ENCODE measurements at regions not wholly inside any gene's neighbourhood (a gene's known extent, or its start where the extent isn't known, plus 50 kb on each side); places are given as distances from the start of the nearest gene placed in this dataset.
A peak's percentile ranks its signal among the peaks of the same experiment; 100 is the strongest.

GRCh38 chr13:110097013-110097412, 209.9 kb downstream of the COL4A1 start:
- H3K79me2 ChIP-seq (ENCODE audit: low read depth) = no peaks in the 10 kb centered on the region
- no peaks in the 10 kb centered on the region for H4K20me1 ChIP-seq (ENCODE audit: low read depth)
- H3K36me3 ChIP-seq = peaks cover 4% of the 10 kb centered on the region
- Mint-ChIP-seq H3K9me3 (peaks cover 19% of the 10 kb centered on the region), H3K4me1 (peaks cover 13% of the 10 kb centered on the region), H3K27me3 (ENCODE audit: insufficient read depth, low read depth) (peaks cover 7% of the 10 kb centered on the region), H3K36me3 (peaks cover 3% of the 10 kb centered on the region), H3K4me3 (no peak overlapping the region), H3K27ac (no peak overlapping the region)
- no peaks in the 10 kb centered on the region for H3F3A ChIP-seq (ENCODE audit: low read depth)
- no peak overlapping the region for H3K27ac ChIP-seq
- H3K4me2 ChIP-seq = no peak overlapping the region
- TF ChIP-seq EZH2 (IDR thresholded peaks at IDR 0.05) (no peak), EZH2phosphoT487 (IDR thresholded peaks at IDR 0.05) (no peak), CTCF (IDR thresholded peaks at IDR 0.05) (no peak)
- no peak overlapping the region for H3K4me3 ChIP-seq
- peaks cover 3% of the 10 kb centered on the region for H3K9me3 ChIP-seq (ENCODE audit: low read depth)
- no peak overlapping the region for H2AFZ ChIP-seq (replicated peaks)
- no peak for DNase-seq (ENCODE audit: low spot score)
- no peaks in the 10 kb centered on the region for H3K27me3 ChIP-seq
- no peak overlapping the region for H3K9ac ChIP-seq
- H3K4me1 ChIP-seq = no peaks in the 10 kb centered on the region

- Mint-ChIP-seq H3K9me3 (peaks cover 6% of the 10 kb centered on the region), H3K36me3 (no peaks in the 10 kb centered on the region), H3K4me3 (no peak overlapping the region), H3K27me3 (ENCODE audit: insufficient read depth, low read depth) (peaks cover 8% of the 10 kb centered on the region), H3K27ac (no peak overlapping the region), H3K4me1 (peaks cover 13% of the 10 kb centered on the region)
- TF ChIP-seq EZH2 (IDR thresholded peaks at IDR 0.05) (no peak), CTCF (IDR thresholded peaks at IDR 0.05) (no peak), EZH2phosphoT487 (IDR thresholded peaks at IDR 0.05) (no peak)
- Histone ChIP-seq H2AFZ (replicated peaks) (no peak overlapping the region), H3K27ac (no peak overlapping the region), H3K79me2 (ENCODE audit: low read depth) (no peaks in the 10 kb centered on the region), H3K4me3 (no peak overlapping the region), H3K36me3 (no peaks in the 10 kb centered on the region), H4K20me1 (ENCODE audit: low read depth) (no peaks in the 10 kb centered on the region), H3K4me2 (no peak overlapping the region), H3F3A (ENCODE audit: low read depth) (no peaks in the 10 kb centered on the region), H3K9ac (no peak overlapping the region), H3K4me1 (no peaks in the 10 kb centered on the region), H3K9me3 (ENCODE audit: low read depth) (no peaks in the 10 kb centered on the region), H3K27me3 (no peaks in the 10 kb centered on the region)
- no peak for DNase-seq (ENCODE audit: low spot score)
Measured at GRCh38 chr13:110092831-110093247, 214.1 kb downstream of the COL4A1 start.

GRCh38 chr13:110089815-110090214, 217.1 kb downstream of the COL4A1 start:
- Histone ChIP-seq H3K4me3 (no peak overlapping the region), H3K4me2 (no peak overlapping the region), H2AFZ (replicated peaks) (no peak overlapping the region), H3K36me3 (no peaks in the 10 kb centered on the region), H3K4me1 (no peaks in the 10 kb centered on the region), H3K9me3 (ENCODE audit: low read depth) (no peaks in the 10 kb centered on the region), H4K20me1 (ENCODE audit: low read depth) (no peaks in the 10 kb centered on the region), H3K9ac (no peak overlapping the region), H3K27me3 (no peaks in the 10 kb centered on the region), H3K27ac (no peak overlapping the region), H3F3A (ENCODE audit: low read depth) (no peaks in the 10 kb centered on the region), H3K79me2 (ENCODE audit: low read depth) (no peaks in the 10 kb centered on the region)
- DNase-seq (ENCODE audit: low spot score) = no peak
- Mint-ChIP-seq H3K27ac (no peak overlapping the region), H3K4me1 (peaks cover 12% of the 10 kb centered on the region), H3K27me3 (ENCODE audit: insufficient read depth, low read depth) (peaks cover 6% of the 10 kb centered on the region), H3K36me3 (no peaks in the 10 kb centered on the region), H3K4me3 (no peak overlapping the region), H3K9me3 (peaks cover 9% of the 10 kb centered on the region)
- peak; percentile 44 for TF ChIP-seq CTCF (IDR thresholded peaks at IDR 0.05)
- no peak for TF ChIP-seq EZH2phosphoT487 (IDR thresholded peaks at IDR 0.05)

Measured in neural progenitor cell (in vitro differentiated cells).